ENCODE measurements at regions not wholly inside any gene's neighbourhood (a gene's known extent, or its start where the extent isn't known, plus 50 kb on each side); places are given as distances from the start of the nearest gene placed in this dataset.

- DNase-seq (ENCODE audit: low read depth), result no peak
Measured at GRCh38 chr16:26189536-26189935, 497.8 kb downstream of the HS3ST4 start.

GRCh38 chr16:26194526-26194925 lies 502.8 kb downstream of the HS3ST4 start:
- DNase-seq (ENCODE audit: low read depth), result no peak

- no peak for DNase-seq (ENCODE audit: low read depth)
Measured at GRCh38 chr16:26195225-26195624, 503.5 kb downstream of the HS3ST4 start.

GRCh38 chr16:26196310-26196709 lies 504.6 kb downstream of the HS3ST4 start:
- DNase-seq (ENCODE audit: low read depth), result no peak

GRCh38 chr16:26196802-26197201 lies 505.0 kb downstream of the HS3ST4 start:
- no peak for DNase-seq (ENCODE audit: low read depth)

- no peak for DNase-seq (ENCODE audit: low read depth)
Measured at GRCh38 chr16:26197707-26198106, 505.9 kb downstream of the HS3ST4 start.

GRCh38 chr16:26198221-26198620 lies 506.5 kb downstream of the HS3ST4 start:
- no peak for DNase-seq (ENCODE audit: low read depth)

GRCh38 chr16:26204138-26204537 lies 512.4 kb downstream of the HS3ST4 start:
- DNase-seq (ENCODE audit: low read depth), result no peak

GRCh38 chr16:26211542-26211941 lies 519.8 kb downstream of the HS3ST4 start:
- DNase-seq (ENCODE audit: low read depth), result no peak

GRCh38 chr16:26212599-26212998 lies 520.8 kb downstream of the HS3ST4 start:
- no peak for DNase-seq (ENCODE audit: low read depth)

GRCh38 chr16:26214581-26215174 lies 522.9 kb downstream of the HS3ST4 start:
- no peak for DNase-seq (ENCODE audit: low read depth)

GRCh38 chr16:26220894-26221293 lies 529.1 kb downstream of the HS3ST4 start:
- no peak for DNase-seq (ENCODE audit: low read depth)

GRCh38 chr16:26231647-26232046 lies 539.9 kb downstream of the HS3ST4 start:
- DNase-seq (ENCODE audit: low read depth), result no peak

- DNase-seq (ENCODE audit: low read depth), result no peak
Measured at GRCh38 chr16:26240807-26241206, 549.0 kb downstream of the HS3ST4 start.

GRCh38 chr16:26247063-26247462 lies 555.3 kb downstream of the HS3ST4 start:
- no peak for DNase-seq (ENCODE audit: low read depth)

GRCh38 chr16:26252598-26252997 lies 560.8 kb downstream of the HS3ST4 start:
- no peak for DNase-seq (ENCODE audit: low read depth)

- DNase-seq (ENCODE audit: low read depth), result no peak
Measured at GRCh38 chr16:26261621-26262020, 569.9 kb downstream of the HS3ST4 start.

- DNase-seq (ENCODE audit: low read depth), result no peak
Measured at GRCh38 chr16:26263406-26263805, 571.6 kb downstream of the HS3ST4 start.

GRCh38 chr16:26267641-26268040 lies 575.9 kb downstream of the HS3ST4 start:
- DNase-seq (ENCODE audit: low read depth), result no peak

- DNase-seq (ENCODE audit: low read depth), result no peak
Measured at GRCh38 chr16:26269673-26270072, 577.9 kb downstream of the HS3ST4 start.

- no peak for DNase-seq (ENCODE audit: low read depth)
Measured at GRCh38 chr16:26273607-26274006, 581.8 kb downstream of the HS3ST4 start.

- no peak for DNase-seq (ENCODE audit: low read depth)
Measured at GRCh38 chr16:26275021-26275590, 583.3 kb downstream of the HS3ST4 start.

GRCh38 chr16:26276289-26276688 lies 584.5 kb downstream of the HS3ST4 start:
- DNase-seq (ENCODE audit: low read depth), result no peak

Data from HT1080 (cell line).